Dermis blood vessel endothelial cell (primary cell): ENCODE measurements at regions not wholly inside any gene's neighbourhood (a gene's known extent, or its start where the extent isn't known, plus 50 kb on each side); places are given as distances from the start of the nearest gene placed in this dataset.

Source experiments
- DNase-seq: peaks from one replicate; pipeline ENCODE4 v3.0.0; 2010

- DNase-seq = no peak
Measured at GRCh38 chr20:19956976-19957375, 60.2 kb upstream of the NAA20 start.

- DNase-seq = no peak
Measured at GRCh38 chr20:19958219-19958618, 58.9 kb upstream of the NAA20 start.

GRCh38 chr20:19958928-19959327 is 58.2 kb upstream of the NAA20 start:
- no peak for DNase-seq

GRCh38 chr20:19960745-19961144 is 56.4 kb upstream of the NAA20 start:
- DNase-seq = no peak

- no peak for DNase-seq
Measured at GRCh38 chr20:19961293-19961692, 55.9 kb upstream of the NAA20 start.

- no peak for DNase-seq
Measured at GRCh38 chr20:19962958-19963357, 54.2 kb upstream of the NAA20 start.

GRCh38 chr20:19964289-19965265 is 52.6 kb upstream of the NAA20 start:
- DNase-seq = peak; percentile 40

GRCh38 chr20:19966840-19967239 is 50.3 kb upstream of the NAA20 start:
- no peak for DNase-seq
